Neural progenitor cell (in vitro differentiated cells): ENCODE measurements at regions not wholly inside any gene's neighbourhood (a gene's known extent, or its start where the extent isn't known, plus 50 kb on each side); places are given as distances from the start of the nearest gene placed in this dataset.

Experiments
- EZH2 ChIP-seq: fragments of 200-600 bp; sonication (generic); IDR thresholded peaks from 2 replicates; pipeline ENCODE4 v1.6.1; 2017; ENCODE audit warnings: antibody characterized with exemption, mild to moderate bottlenecking, moderate library complexity
- TF ChIP-seq, protein P1 (sequence below): fragments of 200-600 bp; sonication (generic); IDR thresholded peaks from 2 replicates; pipeline ENCODE4 v1.5.1; 2017; ENCODE audit warnings: antibody characterized with exemption, mild to moderate bottlenecking

DNA sequence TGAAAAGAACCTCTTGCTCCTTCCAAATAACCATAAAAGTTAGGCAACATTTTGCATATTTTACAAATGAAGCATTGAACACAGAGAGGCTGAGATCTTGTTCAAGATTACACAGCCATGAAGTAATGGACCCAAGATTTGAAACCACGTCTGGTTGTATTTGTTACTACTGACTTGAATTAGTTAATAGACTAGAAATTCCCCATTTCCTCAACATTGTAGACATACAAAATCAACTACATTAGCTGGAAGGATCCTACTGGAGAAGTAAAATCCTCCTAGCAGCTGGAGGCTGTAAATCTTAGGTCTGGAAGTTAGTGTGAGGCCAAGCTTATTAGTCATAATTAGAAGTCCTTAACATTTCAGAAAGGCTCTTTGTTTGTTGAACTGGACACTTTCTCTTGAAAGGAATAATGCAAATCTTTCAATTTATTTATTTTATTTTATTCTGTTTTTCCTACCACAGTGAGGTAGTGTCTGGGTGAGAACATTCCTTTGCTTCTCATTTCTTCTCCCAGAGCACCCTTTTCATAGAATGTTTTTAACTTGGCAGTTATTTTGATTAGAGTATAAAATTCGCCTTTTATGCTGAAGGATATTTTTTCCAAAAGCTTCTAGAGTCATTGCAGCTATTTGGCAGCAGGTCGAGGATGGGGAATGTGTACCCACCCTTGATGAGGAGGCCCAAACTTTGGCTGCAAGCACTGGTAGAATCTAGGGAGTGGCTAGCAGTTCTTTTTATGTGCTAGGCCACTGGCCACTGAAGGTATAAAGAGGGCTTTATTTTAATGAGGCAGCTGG lies 62.0 kb upstream of the CLNK start:
- TF ChIP-seq, protein P1, sequence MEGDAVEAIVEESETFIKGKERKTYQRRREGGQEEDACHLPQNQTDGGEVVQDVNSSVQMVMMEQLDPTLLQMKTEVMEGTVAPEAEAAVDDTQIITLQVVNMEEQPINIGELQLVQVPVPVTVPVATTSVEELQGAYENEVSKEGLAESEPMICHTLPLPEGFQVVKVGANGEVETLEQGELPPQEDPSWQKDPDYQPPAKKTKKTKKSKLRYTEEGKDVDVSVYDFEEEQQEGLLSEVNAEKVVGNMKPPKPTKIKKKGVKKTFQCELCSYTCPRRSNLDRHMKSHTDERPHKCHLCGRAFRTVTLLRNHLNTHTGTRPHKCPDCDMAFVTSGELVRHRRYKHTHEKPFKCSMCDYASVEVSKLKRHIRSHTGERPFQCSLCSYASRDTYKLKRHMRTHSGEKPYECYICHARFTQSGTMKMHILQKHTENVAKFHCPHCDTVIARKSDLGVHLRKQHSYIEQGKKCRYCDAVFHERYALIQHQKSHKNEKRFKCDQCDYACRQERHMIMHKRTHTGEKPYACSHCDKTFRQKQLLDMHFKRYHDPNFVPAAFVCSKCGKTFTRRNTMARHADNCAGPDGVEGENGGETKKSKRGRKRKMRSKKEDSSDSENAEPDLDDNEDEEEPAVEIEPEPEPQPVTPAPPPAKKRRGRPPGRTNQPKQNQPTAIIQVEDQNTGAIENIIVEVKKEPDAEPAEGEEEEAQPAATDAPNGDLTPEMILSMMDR, result no peak
- no peak for TF ChIP-seq EZH2
